ENCODE measurements at regions not wholly inside any gene's neighbourhood (a gene's known extent, or its start where the extent isn't known, plus 50 kb on each side); places are given as distances from the start of the nearest gene placed in this dataset.
A peak's percentile ranks its signal among the peaks of the same experiment; 100 is the strongest.

DNA sequence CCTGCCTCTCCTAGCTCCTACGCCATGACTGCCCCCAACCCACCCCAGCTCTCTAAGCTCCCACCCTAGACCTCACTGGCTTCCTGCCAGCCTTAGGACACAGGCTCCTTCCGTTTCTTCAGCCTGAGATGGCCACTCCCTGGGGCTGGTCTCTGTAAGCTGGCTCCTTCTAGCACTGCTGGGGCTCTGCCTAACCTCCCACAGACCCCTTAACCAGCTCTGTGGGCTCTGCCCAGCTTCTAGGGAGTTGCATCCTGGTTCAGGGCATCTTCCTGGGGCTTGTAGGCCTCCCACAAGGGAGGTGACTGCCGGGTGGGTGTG lies 478.6 kb upstream of the KLF6 start:
- H3K4me3 ChIP-seq (ENCODE audit: low read depth, low read length) = no peak overlapping the region
- TF ChIP-seq, protein P1, sequence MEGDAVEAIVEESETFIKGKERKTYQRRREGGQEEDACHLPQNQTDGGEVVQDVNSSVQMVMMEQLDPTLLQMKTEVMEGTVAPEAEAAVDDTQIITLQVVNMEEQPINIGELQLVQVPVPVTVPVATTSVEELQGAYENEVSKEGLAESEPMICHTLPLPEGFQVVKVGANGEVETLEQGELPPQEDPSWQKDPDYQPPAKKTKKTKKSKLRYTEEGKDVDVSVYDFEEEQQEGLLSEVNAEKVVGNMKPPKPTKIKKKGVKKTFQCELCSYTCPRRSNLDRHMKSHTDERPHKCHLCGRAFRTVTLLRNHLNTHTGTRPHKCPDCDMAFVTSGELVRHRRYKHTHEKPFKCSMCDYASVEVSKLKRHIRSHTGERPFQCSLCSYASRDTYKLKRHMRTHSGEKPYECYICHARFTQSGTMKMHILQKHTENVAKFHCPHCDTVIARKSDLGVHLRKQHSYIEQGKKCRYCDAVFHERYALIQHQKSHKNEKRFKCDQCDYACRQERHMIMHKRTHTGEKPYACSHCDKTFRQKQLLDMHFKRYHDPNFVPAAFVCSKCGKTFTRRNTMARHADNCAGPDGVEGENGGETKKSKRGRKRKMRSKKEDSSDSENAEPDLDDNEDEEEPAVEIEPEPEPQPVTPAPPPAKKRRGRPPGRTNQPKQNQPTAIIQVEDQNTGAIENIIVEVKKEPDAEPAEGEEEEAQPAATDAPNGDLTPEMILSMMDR (conservative IDR thresholded peaks at IDR 0.05; ENCODE audit: low read depth, low read length) = no peak
- peak; percentile 41 for DNase-seq (ENCODE audit: low read depth)

GRCh38 chr10:4262870-4263600 lies 478.0 kb upstream of the KLF6 start:
- peak; percentile 42 for DNase-seq (ENCODE audit: low read depth)
- H3K4me3 ChIP-seq (ENCODE audit: low read depth, low read length) = no peak overlapping the region
- TF ChIP-seq, protein P1 (conservative IDR thresholded peaks at IDR 0.05; ENCODE audit: low read depth, low read length) = no peak

DNA sequence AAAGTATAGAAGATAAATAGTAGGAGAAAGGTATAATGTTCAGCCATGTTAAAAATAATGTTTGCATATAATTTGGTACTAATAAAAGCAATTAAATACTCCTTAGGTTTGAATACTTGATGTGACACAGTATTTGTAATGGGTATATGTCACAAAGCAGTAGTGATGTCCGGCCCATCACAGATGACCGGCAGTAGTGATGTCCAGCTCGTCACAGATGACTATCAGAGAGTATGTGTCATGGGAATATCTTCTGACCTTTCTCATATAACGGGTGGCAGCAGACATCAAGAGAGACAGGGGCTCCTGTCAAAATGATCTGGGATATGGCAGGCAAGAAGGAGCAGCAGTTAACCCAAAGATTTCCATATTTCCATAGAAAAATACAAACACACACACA lies 477.4 kb upstream of the KLF6 start:
- no peak for DNase-seq (ENCODE audit: low read depth)
- TF ChIP-seq, protein P1 (conservative IDR thresholded peaks at IDR 0.05; ENCODE audit: low read depth, low read length) = no peak
- H3K4me3 ChIP-seq (ENCODE audit: low read depth, low read length) = no peak overlapping the region

DNA sequence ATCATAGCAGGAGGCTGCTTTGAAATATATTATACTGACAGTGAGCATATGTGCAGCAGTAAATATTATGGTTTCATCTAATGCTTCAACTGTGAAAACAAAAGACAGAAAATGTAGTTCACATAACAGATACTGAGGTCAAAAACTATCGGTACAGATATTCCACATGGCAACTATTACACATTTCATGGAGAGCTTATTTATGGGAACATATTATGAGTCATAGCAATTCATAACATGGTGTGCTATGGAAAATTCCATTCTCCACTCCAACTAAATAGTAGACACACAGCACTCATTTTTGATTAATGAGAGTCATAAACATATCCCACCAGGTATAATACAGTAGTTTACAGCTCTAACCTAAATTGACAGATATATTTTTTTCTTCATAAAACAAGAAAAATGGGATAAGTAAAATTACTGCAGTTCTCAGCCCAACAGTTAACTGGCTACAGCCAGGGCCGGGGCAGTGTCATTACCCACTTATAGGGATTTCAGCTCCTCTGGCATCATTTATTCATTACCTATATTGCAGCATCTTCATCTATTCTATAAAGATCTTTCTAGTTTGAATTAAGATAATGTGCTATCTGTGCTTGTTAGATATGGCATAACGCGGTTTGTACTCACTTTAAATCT lies 475.6 kb upstream of the KLF6 start:
- H3K4me3 ChIP-seq (ENCODE audit: low read depth, low read length) = no peak overlapping the region
- peak; percentile 78 for DNase-seq (ENCODE audit: low read depth)
- TF ChIP-seq, protein P1 (conservative IDR thresholded peaks at IDR 0.05; ENCODE audit: low read depth, low read length) = no peak

GRCh38 chr10:4257939-4258465 lies 473.0 kb upstream of the KLF6 start:
- no peak overlapping the region for H3K4me3 ChIP-seq (ENCODE audit: low read depth, low read length)
- TF ChIP-seq, protein P1 (conservative IDR thresholded peaks at IDR 0.05; ENCODE audit: low read depth, low read length) = no peak
- DNase-seq (ENCODE audit: low read depth) = peak; percentile 8

DNA sequence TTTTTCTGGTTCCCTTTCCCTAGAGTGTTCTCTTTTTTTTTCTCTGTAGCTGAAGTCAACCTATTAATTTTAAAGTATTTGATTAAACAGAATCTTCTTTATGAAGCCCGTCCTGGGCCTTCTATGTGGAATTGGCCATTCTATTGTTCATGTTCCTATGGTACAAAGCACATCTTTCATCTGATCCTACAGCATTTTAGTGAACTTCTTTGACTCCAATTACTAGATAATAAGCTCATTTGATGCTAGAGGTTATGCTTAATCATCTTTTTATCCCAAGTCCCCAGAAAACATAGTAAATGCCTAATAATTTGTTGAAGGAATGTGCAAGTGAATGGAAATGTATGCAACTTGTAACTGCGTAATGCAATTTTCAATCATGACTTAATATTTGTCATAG lies 472.0 kb upstream of the KLF6 start:
- TF ChIP-seq, protein P1 (conservative IDR thresholded peaks at IDR 0.05; ENCODE audit: low read depth, low read length) = no peak
- H3K4me3 ChIP-seq (ENCODE audit: low read depth, low read length) = no peak overlapping the region
- DNase-seq (ENCODE audit: low read depth) = no peak

DNA sequence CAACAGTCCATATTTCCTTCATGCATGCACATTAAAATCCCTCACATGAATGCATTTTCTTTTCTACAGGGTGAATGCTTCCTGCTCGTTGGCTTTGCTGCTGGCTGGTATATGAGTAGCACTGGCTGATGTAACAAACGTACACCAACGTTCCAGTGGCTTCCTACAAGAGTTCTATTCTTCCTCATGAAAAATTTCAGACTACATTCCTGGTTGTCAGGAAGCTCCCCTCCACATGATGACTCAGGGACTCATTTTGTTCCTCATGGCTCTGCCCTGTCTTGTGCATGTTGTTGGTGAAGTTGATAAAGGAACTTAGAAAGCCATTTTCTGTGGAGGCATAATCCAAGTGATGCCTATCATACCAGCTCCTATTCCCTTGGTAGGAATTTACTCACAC lies 470.7 kb upstream of the KLF6 start:
- no peak overlapping the region for H3K4me3 ChIP-seq (ENCODE audit: low read depth, low read length)
- DNase-seq (ENCODE audit: low read depth) = no peak
- TF ChIP-seq, protein P1 (conservative IDR thresholded peaks at IDR 0.05; ENCODE audit: low read depth, low read length) = no peak
